ENCODE measurements at regions not wholly inside any gene's neighbourhood (a gene's known extent, or its start where the extent isn't known, plus 50 kb on each side); places are given as distances from the start of the nearest gene placed in this dataset.

DNA sequence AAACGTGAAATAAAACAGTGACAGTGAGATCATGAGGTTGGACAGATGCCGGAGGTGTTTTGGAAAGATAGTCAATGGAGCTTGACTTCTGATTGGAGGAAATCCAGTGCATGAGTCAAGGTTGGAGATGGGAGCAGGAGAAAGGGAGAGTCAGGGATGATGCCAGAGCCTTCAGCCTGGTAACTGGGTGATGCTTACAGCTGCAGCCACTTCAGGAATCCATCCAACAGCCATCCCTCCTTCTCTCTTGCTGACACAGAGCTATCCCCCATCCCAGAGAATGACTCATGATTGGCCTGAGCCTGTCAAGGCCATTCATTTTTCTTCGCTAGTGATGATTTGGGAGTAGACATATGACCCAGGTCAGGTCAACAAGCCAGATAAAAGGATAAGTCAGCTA lies 112.8 kb downstream of the SAMD5 start:
- ChIA-PET CTCF (interaction anchor here (1.4 kb wide), 1 partner anchor 10 kb away, joined by 3 read pairs; no protein-coding TSS in a partner anchor), POLR2A (no interaction called here)
- no peak for DNase-seq (ENCODE audit: extremely low spot score)
- TF ChIP-seq, protein P1, sequence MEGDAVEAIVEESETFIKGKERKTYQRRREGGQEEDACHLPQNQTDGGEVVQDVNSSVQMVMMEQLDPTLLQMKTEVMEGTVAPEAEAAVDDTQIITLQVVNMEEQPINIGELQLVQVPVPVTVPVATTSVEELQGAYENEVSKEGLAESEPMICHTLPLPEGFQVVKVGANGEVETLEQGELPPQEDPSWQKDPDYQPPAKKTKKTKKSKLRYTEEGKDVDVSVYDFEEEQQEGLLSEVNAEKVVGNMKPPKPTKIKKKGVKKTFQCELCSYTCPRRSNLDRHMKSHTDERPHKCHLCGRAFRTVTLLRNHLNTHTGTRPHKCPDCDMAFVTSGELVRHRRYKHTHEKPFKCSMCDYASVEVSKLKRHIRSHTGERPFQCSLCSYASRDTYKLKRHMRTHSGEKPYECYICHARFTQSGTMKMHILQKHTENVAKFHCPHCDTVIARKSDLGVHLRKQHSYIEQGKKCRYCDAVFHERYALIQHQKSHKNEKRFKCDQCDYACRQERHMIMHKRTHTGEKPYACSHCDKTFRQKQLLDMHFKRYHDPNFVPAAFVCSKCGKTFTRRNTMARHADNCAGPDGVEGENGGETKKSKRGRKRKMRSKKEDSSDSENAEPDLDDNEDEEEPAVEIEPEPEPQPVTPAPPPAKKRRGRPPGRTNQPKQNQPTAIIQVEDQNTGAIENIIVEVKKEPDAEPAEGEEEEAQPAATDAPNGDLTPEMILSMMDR (IDR thresholded peaks at IDR 0.05; ENCODE audit: control extremely low read depth, extremely low read depth, low read depth, missing control alignments): no peak

DNA sequence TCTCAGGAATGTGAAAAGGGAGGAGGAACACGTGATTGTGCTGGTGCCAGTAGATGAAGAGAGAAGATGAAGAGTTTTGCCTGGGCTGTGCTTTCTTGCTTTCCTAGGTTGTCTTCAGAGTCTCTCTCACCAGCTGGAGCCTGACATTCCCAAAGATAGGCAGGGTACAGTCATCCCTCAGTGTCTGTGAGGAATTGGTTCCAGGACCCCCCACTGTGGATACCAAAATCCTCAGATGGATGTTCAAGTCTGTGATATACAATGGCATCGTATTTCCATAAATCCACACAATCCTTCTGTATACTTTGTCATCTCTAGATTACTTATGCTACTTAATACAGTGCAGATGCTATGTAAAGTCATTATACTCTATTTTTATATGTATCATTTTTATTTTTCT lies 113.5 kb downstream of the SAMD5 start:
- TF ChIP-seq, protein P1 (IDR thresholded peaks at IDR 0.05; ENCODE audit: control extremely low read depth, extremely low read depth, low read depth, missing control alignments): no peak
- POLR2A ChIA-PET: no interaction called here
- DNase-seq (ENCODE audit: extremely low spot score): no peak
- CTCF ChIA-PET: interaction anchor here (1.4 kb wide), 1 partner anchor 10 kb away, joined by 3 read pairs; no protein-coding TSS in a partner anchor

DNA sequence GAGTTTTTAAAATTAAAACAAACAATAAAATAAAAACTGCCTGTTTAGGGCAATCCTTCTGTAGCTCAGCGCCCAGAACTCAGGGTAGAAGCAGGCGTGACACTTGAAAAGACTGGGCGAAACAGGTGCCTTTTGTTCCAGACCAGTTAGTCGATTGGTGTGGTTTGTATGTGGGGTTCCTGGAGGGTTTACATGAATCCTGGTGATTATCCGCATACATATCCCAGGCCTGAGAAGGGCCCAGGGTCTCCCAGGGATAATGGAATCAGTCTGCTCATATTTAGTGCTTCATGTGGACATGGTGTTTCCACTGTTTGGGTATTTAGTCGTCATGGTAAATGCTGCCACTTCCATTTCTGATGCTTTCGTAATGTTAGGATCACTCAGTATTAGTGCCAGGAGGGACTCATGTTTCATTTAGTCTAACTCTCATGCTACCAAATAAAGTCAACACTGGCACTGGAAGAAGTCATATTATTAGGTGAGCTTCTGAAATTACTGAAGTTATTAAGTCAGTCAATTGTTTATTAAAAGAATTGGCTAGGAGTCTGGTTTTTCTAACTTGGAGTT lies 116.5 kb downstream of the SAMD5 start:
- TF ChIP-seq, protein P1 (IDR thresholded peaks at IDR 0.05; ENCODE audit: control extremely low read depth, extremely low read depth, low read depth, missing control alignments): no peak
- ChIA-PET POLR2A (no interaction called here), CTCF (no interaction called here)

DNA sequence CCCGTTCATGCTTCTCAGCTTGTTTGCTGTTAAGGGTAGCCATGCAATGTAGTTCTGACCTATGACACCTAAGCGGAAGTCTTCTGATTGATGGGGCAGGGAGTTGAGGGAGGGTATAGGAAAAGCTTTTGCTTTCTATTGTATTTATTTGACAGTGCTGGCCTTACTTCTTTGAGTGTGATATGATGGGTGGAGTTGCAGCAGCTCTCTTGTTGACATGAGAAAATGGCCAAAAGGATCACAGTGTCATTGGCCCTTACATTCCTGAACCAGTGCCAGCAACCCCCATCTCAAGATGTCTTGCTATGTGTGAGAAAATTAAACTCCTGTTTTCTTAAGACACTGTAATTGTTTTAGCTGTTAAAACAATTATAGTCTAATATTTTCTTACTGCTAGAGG lies 117.5 kb downstream of the SAMD5 start:
- ChIA-PET CTCF (no interaction called here), POLR2A (no interaction called here)

More for the DNA sequence above, 116.5 kb downstream of the SAMD5 start:
- DNase-seq (ENCODE audit: extremely low spot score): no peak

DNA sequence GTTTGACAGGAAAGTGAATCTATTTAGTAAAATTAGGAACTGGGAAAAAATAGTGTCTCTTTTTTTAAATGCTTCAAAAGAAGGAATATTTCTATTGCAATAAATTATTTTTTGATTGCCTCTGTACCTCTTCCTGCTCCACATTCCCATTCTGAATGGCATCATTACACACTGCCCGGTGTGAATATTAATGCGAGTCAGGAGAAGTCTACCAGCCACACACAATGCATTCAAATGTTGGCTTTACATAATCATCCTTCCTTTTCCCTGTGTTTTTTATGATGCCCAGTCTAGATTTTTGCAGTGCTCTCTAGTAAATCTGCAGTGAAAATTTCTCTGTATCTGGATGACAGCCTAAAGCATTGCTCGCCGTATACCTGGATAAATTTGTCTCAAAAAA lies 118.9 kb downstream of the SAMD5 start:
- TF ChIP-seq, protein P1 (IDR thresholded peaks at IDR 0.05; ENCODE audit: control extremely low read depth, extremely low read depth, low read depth, missing control alignments): no peak
- POLR2A ChIA-PET: no interaction called here
- DNase-seq (ENCODE audit: extremely low spot score): no peak
- CTCF ChIA-PET: no interaction called here

More for the DNA sequence above, 117.5 kb downstream of the SAMD5 start:
- TF ChIP-seq, protein P1 (IDR thresholded peaks at IDR 0.05; ENCODE audit: control extremely low read depth, extremely low read depth, low read depth, missing control alignments): no peak
- no peak for DNase-seq (ENCODE audit: extremely low spot score)

DNA sequence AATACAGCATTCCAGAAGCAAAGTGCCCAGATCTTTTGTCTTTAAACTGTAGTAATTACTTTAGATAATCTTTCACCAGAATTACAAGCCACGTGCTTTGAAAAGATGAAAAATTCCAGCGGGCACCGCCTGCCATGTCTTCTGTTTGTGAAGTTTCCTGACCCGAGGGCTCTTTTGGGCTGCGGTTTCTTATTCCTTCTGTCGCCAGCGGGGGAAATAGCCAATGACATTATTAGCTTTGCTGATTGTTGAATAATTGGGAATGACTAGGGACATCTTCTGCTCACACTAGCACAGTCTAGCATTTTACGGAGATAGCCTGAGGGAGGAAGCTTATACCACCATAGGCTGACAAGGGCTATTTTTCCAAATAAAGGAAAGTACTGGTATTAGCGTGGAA lies 124.7 kb downstream of the SAMD5 start:
- DNase-seq (ENCODE audit: extremely low spot score): no peak
- POLR2A ChIA-PET: no interaction called here
- TF ChIP-seq, protein P1 (IDR thresholded peaks at IDR 0.05; ENCODE audit: control extremely low read depth, extremely low read depth, low read depth, missing control alignments): no peak
- CTCF ChIA-PET: no interaction called here

All from GM10248 (cell line).